A673 (cell line): ENCODE measurements at regions not wholly inside any gene's neighbourhood (a gene's known extent, or its start where the extent isn't known, plus 50 kb on each side); places are given as distances from the start of the nearest gene placed in this dataset.

Experiments
- CTCF ChIP-seq: fragments of 300-800, 200-600 bp; sonication (generic); conservative IDR thresholded peaks from 2 replicates; pipeline ENCODE4 v1.5.1; 2017; ENCODE audit warnings: low read depth, mild to moderate bottlenecking, antibody characterized with exemption, low read length, moderate library complexity, mixed read lengths
- EZH2 ChIP-seq: fragments of 200-600 bp; sonication (generic); IDR thresholded peaks from 2 replicates; pipeline ENCODE4 v1.6.1; 2017; ENCODE audit warnings: borderline replicate concordance, low read depth, mild to moderate bottlenecking, mixed read lengths, antibody characterized with exemption, low read length; ENCODE audit not compliant: poor library complexity, severe bottlenecking

DNA sequence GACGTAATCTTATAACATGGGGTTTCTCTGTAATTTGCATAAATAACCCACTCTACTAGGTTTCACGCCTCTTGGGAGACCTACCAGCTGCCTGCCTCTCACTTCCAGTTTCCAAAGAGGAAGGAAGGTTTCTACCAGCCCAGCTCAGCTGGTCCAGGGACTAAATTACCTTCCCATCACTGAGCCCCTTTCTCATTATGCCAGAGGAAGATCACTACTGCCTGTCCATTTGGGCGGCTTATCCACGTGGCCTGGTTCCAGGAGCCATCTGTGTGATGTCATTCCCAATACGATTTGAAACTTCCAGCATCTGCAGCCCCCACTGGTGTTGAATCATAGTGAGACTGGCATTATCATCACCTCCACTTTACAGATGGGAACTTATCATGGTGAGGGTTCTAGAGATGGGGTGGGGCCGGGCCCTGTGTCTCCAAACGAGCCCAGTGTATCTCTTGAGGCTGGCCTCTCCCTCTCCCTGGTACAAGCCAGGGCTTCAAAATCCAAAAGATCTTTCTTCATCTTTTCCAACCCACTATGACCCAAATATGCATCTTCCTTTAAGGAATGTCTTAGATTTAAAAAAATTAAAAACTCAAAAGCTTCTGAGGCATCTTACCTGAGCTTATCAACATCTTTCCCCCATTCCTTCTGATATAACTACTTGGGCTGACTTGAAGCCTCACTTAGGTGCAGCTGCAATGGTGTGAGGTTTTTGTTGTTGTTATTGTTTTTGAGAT, 140.8 kb downstream of the DDX1 start:
- TF ChIP-seq EZH2 (no peak), CTCF (no peak)
